ENCODE measurements at regions not wholly inside any gene's neighbourhood (a gene's known extent, or its start where the extent isn't known, plus 50 kb on each side); places are given as distances from the start of the nearest gene placed in this dataset.

DNA sequence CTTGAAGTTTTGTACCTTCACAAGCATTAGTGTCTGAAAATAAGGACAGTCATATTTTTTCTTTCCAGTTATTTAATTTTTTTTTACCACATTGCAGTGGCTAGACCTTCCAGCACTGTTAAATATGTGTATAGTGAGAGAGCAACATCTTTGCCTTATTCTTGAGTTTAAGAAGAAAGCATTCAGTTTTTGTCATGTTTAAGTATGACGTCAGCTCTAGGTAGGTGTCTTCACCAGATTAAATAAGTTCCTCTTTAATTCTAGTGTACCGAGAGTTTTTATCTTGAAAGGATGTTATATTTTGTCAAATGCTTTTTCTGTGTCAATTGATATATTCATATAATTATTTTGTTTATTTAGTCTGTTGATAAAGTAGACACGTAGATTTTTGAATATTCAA, 258.8 kb downstream of the FAM181B start:
- Histone ChIP-seq H2BK15ac (ENCODE audit: low read depth, poor library complexity, severe bottlenecking) (no peak overlapping the region), H3K4me3 (ENCODE audit: insufficient read depth in 1 of 2, low read depth in 1 of 2, low read length in 2 of 2) (no peak overlapping the region), H3K4ac (ENCODE audit: low read depth in 1 of 2, low read length in 2 of 2) (no peak overlapping the region), H3K27ac (ENCODE audit: low read length, poor library complexity, severe bottlenecking) (no peak overlapping the region), H2AFZ (ENCODE audit: low read depth, low read length) (no peak overlapping the region), H4K8ac (ENCODE audit: low read length) (no peak overlapping the region), H2BK12ac (ENCODE audit: low read length in 2 of 2) (no peak overlapping the region), H3K9ac (ENCODE audit: low read length) (no peak overlapping the region), H3K18ac (ENCODE audit: low read depth in 1 of 2, low read length in 2 of 2) (no peak overlapping the region), H2BK5ac (ENCODE audit: low read depth, low read length, poor library complexity, severe bottlenecking) (no peak overlapping the region), H2BK120ac (ENCODE audit: low read depth, low read length) (no peak overlapping the region), H2AK5ac (ENCODE audit: low read length, severe bottlenecking) (no peak overlapping the region), H4K91ac (ENCODE audit: low read length) (no peak overlapping the region), H3K27me3 (ENCODE audit: control insufficient read depth in 1 of 2, insufficient read depth in 1 of 2, low read length in 2 of 2) (no peaks in the 10 kb centered on the region), H3K23ac (ENCODE audit: low read length in 2 of 2) (no peak overlapping the region), H3K36me3 (ENCODE audit: control insufficient read depth in 1 of 2, insufficient read depth in 2 of 2, low read depth in 1 of 2, low read length in 2 of 2) (no peaks in the 10 kb centered on the region), H3K4me2 (ENCODE audit: low read length, poor library complexity, severe bottlenecking) (no peak overlapping the region), H3K9me3 (ENCODE audit: control insufficient read depth, low read length) (peaks cover 6% of the 10 kb centered on the region), H3K14ac (ENCODE audit: low read length in 2 of 2) (no peak overlapping the region), H3K79me1 (replicated peaks; ENCODE audit: low read length, poor library complexity, severe bottlenecking) (no peaks in the 10 kb centered on the region), H3K4me1 (ENCODE audit: control insufficient read depth, insufficient read depth, low read depth, low read length) (no peaks in the 10 kb centered on the region)
- WGBS = 82% methylated on average over 1 of the region's 3 CpGs
- no peak for DNase-seq

DNA sequence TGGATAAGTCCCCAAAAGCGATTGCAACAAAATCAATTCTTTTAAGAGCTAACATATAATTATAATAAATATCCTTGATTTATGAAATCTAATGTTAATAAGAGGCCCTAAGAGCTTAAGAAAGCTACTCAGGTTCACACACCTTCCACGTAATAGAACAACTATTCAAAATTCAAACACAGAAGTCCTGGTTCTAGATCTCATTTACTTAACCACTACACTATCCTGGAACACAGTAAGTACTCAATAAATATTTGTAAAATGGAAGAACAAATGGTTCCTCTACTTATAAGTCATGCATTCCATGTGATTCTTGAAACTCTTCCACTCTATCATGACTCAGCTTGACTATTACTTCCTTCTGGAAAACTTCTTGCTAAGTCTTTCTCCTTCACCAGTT, 268.2 kb downstream of the FAM181B start:
- Histone ChIP-seq H3K18ac (ENCODE audit: low read depth in 1 of 2, low read length in 2 of 2) (no peak overlapping the region), H3K23ac (ENCODE audit: low read length in 2 of 2) (no peak overlapping the region), H3K27me3 (ENCODE audit: control insufficient read depth in 1 of 2, insufficient read depth in 1 of 2, low read length in 2 of 2) (no peaks in the 10 kb centered on the region), H3K4me2 (ENCODE audit: low read length, poor library complexity, severe bottlenecking) (no peak overlapping the region), H3K4ac (ENCODE audit: low read depth in 1 of 2, low read length in 2 of 2) (no peak overlapping the region), H2BK12ac (ENCODE audit: low read length in 2 of 2) (no peak overlapping the region), H3K4me1 (ENCODE audit: control insufficient read depth, insufficient read depth, low read depth, low read length) (no peaks in the 10 kb centered on the region), H4K8ac (ENCODE audit: low read length) (no peak overlapping the region), H2BK120ac (ENCODE audit: low read depth, low read length) (no peak overlapping the region), H3K14ac (ENCODE audit: low read length in 2 of 2) (no peak overlapping the region), H3K36me3 (ENCODE audit: control insufficient read depth in 1 of 2, insufficient read depth in 2 of 2, low read depth in 1 of 2, low read length in 2 of 2) (no peaks in the 10 kb centered on the region), H3K27ac (ENCODE audit: low read length, poor library complexity, severe bottlenecking) (no peak overlapping the region), H3K79me1 (replicated peaks; ENCODE audit: low read length, poor library complexity, severe bottlenecking) (no peaks in the 10 kb centered on the region), H4K91ac (ENCODE audit: low read length) (no peak overlapping the region), H3K9ac (ENCODE audit: low read length) (no peak overlapping the region), H2AFZ (ENCODE audit: low read depth, low read length) (no peak overlapping the region), H2BK5ac (ENCODE audit: low read depth, low read length, poor library complexity, severe bottlenecking) (no peak overlapping the region), H2BK15ac (ENCODE audit: low read depth, poor library complexity, severe bottlenecking) (no peak overlapping the region), H3K4me3 (ENCODE audit: insufficient read depth in 1 of 2, low read depth in 1 of 2, low read length in 2 of 2) (no peak overlapping the region), H3K9me3 (ENCODE audit: control insufficient read depth, low read length) (peaks cover 6% of the 10 kb centered on the region), H2AK5ac (ENCODE audit: low read length, severe bottlenecking) (no peak overlapping the region)
- no peak for DNase-seq
- 100% methylated on average over 1 of the region's 2 CpGs for WGBS

DNA sequence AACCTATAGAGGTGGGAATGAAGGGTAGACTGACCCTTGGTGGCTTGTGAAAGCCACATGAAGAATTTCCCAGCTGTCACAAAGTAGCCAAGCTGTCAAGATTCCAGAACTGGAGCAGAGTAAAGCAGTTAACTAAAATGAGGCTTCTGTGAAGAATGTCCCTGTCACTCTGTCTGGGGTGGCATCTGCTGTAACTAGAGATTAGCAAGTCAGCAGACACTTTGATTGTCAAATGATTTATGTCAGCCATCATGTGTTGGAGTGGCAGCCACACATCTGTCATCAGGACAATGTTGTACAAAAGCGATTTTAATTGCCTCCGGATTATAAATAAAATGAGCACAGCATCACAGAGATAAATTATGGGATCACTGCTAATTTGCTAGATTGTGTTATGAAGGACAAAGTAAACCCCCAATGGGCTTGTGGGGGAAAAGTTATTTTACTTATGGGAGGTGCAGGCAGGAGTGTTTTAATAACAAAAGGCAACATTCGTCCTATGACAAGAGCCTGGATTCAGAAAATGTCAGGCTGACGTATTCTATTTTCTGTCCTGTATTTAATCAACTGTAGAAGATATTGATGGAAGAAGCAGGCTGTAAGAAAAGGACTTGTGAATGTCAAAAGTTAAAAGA, 270.9 kb downstream of the FAM181B start:
- WGBS = 86% methylated on average over 4 of the region's 4 CpGs
- Histone ChIP-seq H3K36me3 (ENCODE audit: control insufficient read depth in 1 of 2, insufficient read depth in 2 of 2, low read depth in 1 of 2, low read length in 2 of 2) (no peaks in the 10 kb centered on the region), H3K27me3 (ENCODE audit: control insufficient read depth in 1 of 2, insufficient read depth in 1 of 2, low read length in 2 of 2) (no peaks in the 10 kb centered on the region), H3K23ac (ENCODE audit: low read length in 2 of 2) (no peak overlapping the region), H3K4me1 (ENCODE audit: control insufficient read depth, insufficient read depth, low read depth, low read length) (no peaks in the 10 kb centered on the region), H3K4ac (ENCODE audit: low read depth in 1 of 2, low read length in 2 of 2) (no peak overlapping the region), H4K91ac (ENCODE audit: low read length) (no peak overlapping the region), H3K18ac (ENCODE audit: low read depth in 1 of 2, low read length in 2 of 2) (no peak overlapping the region), H3K14ac (ENCODE audit: low read length in 2 of 2) (no peak overlapping the region), H2AK5ac (ENCODE audit: low read length, severe bottlenecking) (no peak overlapping the region), H4K8ac (ENCODE audit: low read length) (no peak overlapping the region), H3K27ac (ENCODE audit: low read length, poor library complexity, severe bottlenecking) (no peak overlapping the region), H3K4me3 (ENCODE audit: insufficient read depth in 1 of 2, low read depth in 1 of 2, low read length in 2 of 2) (no peak overlapping the region), H2BK12ac (ENCODE audit: low read length in 2 of 2) (no peak overlapping the region), H2BK120ac (ENCODE audit: low read depth, low read length) (no peak overlapping the region), H3K9me3 (ENCODE audit: control insufficient read depth, low read length) (peaks cover 6% of the 10 kb centered on the region), H2BK15ac (ENCODE audit: low read depth, poor library complexity, severe bottlenecking) (no peak overlapping the region), H2AFZ (ENCODE audit: low read depth, low read length) (no peak overlapping the region), H2BK5ac (ENCODE audit: low read depth, low read length, poor library complexity, severe bottlenecking) (no peak overlapping the region), H3K9ac (ENCODE audit: low read length) (no peak overlapping the region), H3K4me2 (ENCODE audit: low read length, poor library complexity, severe bottlenecking) (no peak overlapping the region), H3K79me1 (replicated peaks; ENCODE audit: low read length, poor library complexity, severe bottlenecking) (no peaks in the 10 kb centered on the region)
- DNase-seq = no peak

DNA sequence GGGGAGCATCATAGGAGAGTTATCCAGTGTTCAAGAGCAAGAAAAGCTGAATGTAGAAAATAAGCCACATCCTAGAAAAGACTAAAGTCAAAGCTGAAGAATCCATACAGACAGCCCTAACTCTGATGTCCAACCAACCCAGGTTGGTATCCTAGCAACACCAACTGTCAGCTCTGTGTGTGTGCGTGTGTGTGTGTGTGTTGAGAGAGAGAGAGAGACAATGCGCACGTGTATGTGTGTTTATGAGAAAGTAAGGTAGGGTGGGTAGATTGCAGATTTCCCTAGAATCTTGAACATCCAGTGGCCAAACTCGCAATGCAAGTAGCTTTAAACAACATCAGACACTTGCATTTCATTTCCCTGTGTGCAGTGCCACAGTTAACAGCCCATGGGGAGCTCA, 274.9 kb downstream of the FAM181B start:
- no peak overlapping the region for H2BK15ac ChIP-seq (ENCODE audit: low read depth, poor library complexity, severe bottlenecking)
- no peaks in the 10 kb centered on the region for H3K79me1 ChIP-seq (replicated peaks; ENCODE audit: low read length, poor library complexity, severe bottlenecking)
- H3K4me1 ChIP-seq (ENCODE audit: control insufficient read depth, insufficient read depth, low read depth, low read length) = no peaks in the 10 kb centered on the region
- no peak overlapping the region for H2AK5ac ChIP-seq (ENCODE audit: low read length, severe bottlenecking)
- no peak overlapping the region for H3K4me2 ChIP-seq (ENCODE audit: low read length, poor library complexity, severe bottlenecking)
- no peak overlapping the region for H3K18ac ChIP-seq (ENCODE audit: low read depth in 1 of 2, low read length in 2 of 2)
- H4K8ac ChIP-seq (ENCODE audit: low read length) = no peak overlapping the region
- no peak overlapping the region for H4K91ac ChIP-seq (ENCODE audit: low read length)
- H3K27ac ChIP-seq (ENCODE audit: low read length, poor library complexity, severe bottlenecking) = no peak overlapping the region
- H3K27me3 ChIP-seq (ENCODE audit: control insufficient read depth in 1 of 2, insufficient read depth in 1 of 2, low read length in 2 of 2) = no peaks in the 10 kb centered on the region
- no peaks in the 10 kb centered on the region for H3K36me3 ChIP-seq (ENCODE audit: control insufficient read depth in 1 of 2, insufficient read depth in 2 of 2, low read depth in 1 of 2, low read length in 2 of 2)
- peaks cover 4% of the 10 kb centered on the region for H3K9me3 ChIP-seq (ENCODE audit: control insufficient read depth, low read length)
- DNase-seq = no peak
- no peak overlapping the region for H2BK120ac ChIP-seq (ENCODE audit: low read depth, low read length)
- 4% methylated on average over 3 of the region's 4 CpGs for WGBS
- H3K4me3 ChIP-seq (ENCODE audit: insufficient read depth in 1 of 2, low read depth in 1 of 2, low read length in 2 of 2) = no peak overlapping the region
- no peak overlapping the region for H3K9ac ChIP-seq (ENCODE audit: low read length)
- no peak overlapping the region for H3K4ac ChIP-seq (ENCODE audit: low read depth in 1 of 2, low read length in 2 of 2)
- H2BK12ac ChIP-seq (ENCODE audit: low read length in 2 of 2) = no peak overlapping the region
- H2BK5ac ChIP-seq (ENCODE audit: low read depth, low read length, poor library complexity, severe bottlenecking) = no peak overlapping the region
- no peak overlapping the region for H3K14ac ChIP-seq (ENCODE audit: low read length in 2 of 2)
- no peak overlapping the region for H3K23ac ChIP-seq (ENCODE audit: low read length in 2 of 2)
- no peak overlapping the region for H2AFZ ChIP-seq (ENCODE audit: low read depth, low read length)
